NCI-H774 (cell line): ENCODE measurements at regions not wholly inside any gene's neighbourhood (a gene's known extent, or its start where the extent isn't known, plus 50 kb on each side); places are given as distances from the start of the nearest gene placed in this dataset.

Experiments
- DNase-seq: peaks from one replicate; lab custom pipeline; 2025; lab: John Stamatoyannopoulos, UW

DNA sequence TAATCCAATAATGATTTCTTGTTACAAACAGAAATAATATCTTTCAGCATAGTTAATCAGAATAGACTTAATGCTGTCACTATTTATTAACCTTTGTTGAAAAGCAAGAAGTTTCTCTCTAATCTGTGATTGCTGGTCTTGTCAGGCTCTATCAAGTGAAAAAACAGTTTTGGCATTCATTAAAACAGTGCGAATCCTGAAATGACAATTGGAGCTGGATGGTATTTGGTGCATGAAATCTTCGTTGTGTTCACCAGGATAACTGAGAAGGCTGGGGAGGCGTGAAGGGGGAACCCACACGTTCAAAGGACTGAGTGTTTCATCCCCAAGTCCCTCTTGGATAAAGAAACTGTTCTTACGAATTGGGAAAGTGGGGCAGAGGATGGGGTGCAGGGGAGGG is 190.2 kb upstream of the MYL2 start:
- DNase-seq = no peak

GRCh38 chr12:111108726-111109125 is 188.3 kb upstream of the MYL2 start:
- no peak for DNase-seq

DNA sequence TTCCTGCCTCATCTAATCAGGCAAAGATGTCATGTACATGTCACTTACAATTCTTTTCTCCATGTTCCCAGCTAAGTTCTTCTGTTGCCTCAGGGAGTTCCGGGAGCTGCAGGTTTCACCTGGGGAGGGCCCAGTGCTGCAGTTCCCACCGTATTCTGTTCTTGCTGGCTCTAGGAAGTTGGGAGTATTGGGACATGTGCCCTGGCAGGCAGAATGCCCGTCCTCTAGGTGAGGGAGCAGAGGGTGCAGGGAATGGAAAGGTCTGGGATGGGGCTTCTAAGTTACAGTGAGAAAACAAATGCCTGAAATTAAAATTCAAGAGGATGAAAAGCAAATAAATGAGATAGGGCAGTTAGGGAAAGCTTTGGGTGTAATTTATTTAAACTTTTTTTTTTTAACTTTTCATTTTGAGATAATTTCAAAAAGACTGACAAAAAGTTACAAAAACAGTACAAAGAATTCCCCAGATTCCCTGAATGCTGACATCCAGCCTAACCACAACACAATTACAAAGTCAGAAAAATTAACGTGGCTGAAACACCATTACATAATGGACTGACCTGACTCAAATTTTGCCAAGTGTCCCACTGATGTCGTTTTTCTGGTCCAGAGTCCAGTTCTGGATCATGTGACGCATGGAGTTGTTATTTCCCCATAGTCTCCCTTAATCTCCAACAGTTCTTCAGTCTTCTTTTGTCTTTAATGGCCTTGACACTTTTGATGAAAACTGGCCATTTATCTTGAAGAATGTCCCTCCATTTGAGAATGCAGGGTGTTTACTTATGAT is 187.2 kb upstream of the MYL2 start:
- no peak for DNase-seq

DNA sequence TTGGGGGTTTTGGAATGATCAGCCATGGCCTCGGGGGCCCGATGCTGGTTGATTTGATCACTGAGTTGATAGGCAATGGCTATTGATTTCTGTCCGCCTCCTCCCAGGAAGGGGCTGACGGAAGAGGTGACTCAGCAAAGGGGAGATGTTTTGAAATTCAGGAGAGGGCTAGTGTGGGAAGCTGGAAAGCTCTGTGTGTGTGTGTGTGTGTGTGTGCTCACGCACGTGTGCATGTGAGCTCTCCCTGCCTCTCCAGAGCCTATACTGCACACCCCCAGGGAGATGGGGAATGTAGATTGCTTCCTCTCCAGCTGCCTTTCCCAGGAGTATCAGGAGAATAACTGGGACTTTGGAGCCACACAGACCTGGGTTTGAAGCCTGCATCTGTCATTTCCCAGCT is 184.9 kb upstream of the MYL2 start:
- DNase-seq = no peak

DNA sequence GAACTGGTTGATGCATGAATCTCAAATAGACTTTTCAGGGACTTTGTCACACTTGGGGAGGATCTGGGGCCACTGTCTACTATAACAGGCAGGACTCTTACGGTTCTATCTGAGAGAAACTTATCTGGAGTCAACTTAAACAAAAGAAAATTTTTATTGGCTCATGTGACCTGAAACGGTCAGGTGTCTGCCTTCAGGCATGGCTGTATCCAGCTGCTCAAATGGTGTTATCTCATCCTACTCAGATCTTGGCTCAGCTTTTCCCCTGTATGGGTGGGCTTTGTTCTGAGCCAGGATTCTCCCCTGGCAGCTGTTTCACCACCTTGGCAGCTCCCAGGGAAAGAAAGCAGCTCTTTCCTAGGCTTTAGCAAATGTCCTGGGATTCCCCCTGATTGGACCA is 183.2 kb upstream of the MYL2 start:
- no peak for DNase-seq

DNA sequence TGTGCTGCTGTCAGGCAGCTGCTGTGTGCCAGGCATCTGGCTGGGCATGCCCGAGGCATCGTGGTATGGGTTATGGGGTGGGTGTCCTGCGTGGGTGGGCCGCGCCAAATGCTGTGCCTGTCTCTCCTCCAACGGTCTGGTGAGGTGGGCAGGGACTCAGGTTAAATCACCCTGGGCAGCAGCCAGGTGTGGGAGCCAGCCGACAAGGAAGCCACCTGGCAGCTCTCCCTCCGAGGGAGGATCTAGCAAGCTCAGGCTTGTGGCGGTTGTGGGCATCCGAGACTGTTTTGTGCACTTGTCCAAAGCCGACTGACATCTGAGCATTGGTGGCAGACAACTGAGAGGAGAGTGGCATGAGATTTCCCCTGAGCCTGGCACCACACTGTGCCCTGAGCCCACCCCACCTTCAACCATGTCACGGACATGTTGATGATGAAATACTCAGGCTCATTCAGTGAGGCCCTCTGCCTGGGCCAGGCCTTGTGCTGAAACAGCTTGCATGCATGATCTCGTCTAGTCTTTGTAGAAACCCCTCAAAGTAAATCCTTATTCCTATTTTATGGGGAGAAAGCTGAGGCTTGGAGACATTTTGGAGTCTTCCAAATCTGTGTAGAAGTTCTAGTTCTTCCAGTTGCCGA is 181.8 kb upstream of the MYL2 start:
- no peak for DNase-seq

- DNase-seq = no peak
Measured at GRCh38 chr12:111101003-111101402, 180.6 kb upstream of the MYL2 start.

DNA sequence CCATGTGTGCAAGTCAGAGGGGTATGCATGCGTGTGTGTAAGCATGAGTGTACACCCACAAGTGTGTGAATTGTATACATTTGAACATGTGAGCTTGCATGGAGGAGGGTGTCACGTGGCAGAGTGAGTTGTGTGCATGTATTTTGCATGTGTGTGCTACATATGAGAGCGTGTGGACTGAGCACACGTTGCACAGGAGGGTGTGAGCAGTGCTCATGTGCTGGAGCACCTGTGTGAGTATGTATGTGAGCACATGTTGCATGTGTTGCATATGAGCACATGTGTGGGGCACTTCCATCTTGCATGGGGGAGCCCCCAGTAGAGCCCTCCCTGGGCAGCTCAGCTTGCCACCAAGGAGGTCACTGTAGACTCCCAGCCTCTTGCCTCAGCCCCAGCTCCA is 180.2 kb upstream of the MYL2 start:
- no peak for DNase-seq

GRCh38 chr12:111100003-111100402 is 179.6 kb upstream of the MYL2 start:
- DNase-seq = no peak

- DNase-seq = no peak
Measured at GRCh38 chr12:111099186-111099585, 178.8 kb upstream of the MYL2 start.

- DNase-seq = no peak
Measured at GRCh38 chr12:111094157-111095010, 174.0 kb upstream of the MYL2 start.

DNA sequence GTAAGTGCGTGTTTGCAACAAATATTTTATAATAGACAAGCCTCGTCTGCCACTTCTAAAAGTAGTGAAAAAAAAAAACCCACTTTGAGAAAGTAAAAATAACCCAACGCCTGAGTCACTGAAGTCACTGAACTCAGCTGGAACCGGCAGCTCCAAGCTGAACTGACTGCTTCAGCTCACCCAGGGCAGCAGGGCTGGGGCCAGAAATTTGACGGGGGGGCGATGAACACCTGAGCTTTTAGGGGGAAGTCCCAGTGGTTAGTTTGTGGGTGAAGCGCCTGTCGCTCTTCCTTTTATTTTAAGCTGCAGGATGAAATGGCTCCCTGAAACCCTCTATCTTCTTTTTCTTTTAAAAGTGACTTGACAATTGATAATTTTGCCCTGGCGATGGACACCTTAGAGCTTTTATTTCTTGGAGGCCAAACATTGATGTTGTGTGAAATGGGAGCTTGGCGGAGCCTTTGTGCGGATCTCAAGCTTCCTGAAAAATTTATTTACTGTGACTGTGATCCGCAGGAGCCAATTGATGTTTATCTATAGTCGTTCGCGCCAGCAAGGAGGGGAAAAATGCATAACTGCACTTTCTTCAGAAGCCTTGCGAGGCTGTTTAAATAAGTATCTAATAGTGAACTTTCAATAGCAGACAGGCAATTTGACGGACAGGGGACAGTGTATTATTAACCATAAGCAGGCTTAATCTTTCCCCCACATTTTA is 173.2 kb upstream of the MYL2 start:
- no peak for DNase-seq

GRCh38 chr12:111091051-111091450 is 170.7 kb upstream of the MYL2 start:
- no peak for DNase-seq

DNA sequence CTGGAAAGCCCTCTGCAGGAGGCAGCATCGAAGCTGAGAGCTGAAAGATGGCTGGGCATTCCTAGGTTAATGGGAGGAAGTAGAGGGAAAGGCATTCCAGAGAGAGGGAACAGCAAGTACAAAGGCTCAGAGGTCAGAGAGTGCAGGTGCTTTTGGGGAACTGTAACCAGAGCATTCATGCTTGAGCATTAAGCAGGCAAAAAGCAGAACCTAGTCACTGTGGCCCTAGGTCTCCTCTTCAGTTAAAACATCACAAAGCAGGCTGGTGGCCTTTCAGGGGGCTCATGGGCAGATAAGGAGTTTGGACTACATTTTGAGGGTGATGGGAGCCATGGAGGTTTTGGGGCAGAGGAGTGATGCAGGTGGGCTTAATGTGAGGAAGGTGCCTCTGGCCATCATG is 169.2 kb upstream of the MYL2 start:
- no peak for DNase-seq

DNA sequence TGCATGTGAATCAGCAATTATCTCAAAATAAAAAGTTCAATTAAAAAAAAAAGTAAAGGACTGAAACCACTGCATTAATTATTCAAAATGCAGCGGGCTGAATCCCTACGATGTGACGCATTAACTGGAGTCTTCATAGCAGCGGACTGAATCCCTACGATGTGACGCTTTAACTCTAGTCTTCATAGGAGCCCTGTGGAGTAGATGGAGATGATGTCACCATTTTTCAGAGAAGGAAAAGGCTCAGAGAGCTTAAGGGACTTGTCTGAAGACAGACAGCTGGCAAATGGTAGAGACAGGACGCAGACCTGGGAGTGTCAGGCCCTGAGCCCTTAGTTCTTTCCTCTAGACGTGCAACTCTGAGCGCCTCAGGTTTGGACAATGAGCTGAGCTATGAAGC is 168.0 kb upstream of the MYL2 start:
- no peak for DNase-seq

- no peak for DNase-seq
Measured at GRCh38 chr12:111086947-111087700, 166.7 kb upstream of the MYL2 start.

- DNase-seq = no peak
Measured at GRCh38 chr12:111085096-111085495, 164.7 kb upstream of the MYL2 start.

- DNase-seq = no peak
Measured at GRCh38 chr12:111084605-111085004, 164.2 kb upstream of the MYL2 start.

DNA sequence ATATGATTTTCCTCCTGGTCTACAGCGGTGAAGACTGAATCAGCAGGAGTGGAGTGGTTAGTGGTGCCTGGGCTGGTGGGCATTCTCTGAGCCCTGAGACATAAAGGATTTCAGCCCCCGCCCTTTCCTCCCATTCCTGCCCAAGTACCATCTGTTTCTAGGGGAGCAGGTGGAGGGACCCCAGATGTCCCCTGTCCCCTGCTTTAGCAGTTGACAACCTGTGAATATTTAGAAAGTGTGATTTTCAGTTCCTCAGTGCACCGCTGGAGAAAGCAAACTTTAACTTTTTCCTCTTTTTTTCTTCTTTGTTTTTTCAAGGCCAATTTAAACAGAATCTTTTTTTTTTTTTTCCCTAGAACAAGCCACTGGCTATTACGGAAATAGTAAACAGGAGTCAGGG is 163.8 kb upstream of the MYL2 start:
- no peak for DNase-seq

DNA sequence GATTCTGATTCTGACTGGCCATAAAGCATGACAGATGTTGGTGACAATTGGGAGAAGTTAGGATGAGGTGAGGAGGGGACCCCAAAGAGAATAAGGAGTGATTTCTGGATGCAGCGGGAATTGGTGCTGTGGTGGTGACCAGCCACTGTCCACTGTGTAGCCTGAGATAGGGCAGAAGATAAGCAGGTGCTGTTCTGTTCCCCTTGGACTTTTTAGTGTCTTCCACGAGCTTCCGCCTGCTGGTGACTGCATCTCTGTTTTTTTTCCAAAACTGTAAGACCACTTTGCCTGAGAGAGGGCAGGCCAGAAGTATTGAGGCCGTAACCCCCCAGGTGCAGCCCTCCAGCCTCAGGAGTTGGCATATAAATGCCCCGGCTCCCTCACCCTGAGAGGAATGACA is 161.2 kb upstream of the MYL2 start:
- DNase-seq = no peak

- no peak for DNase-seq
Measured at GRCh38 chr12:111078731-111079130, 158.4 kb upstream of the MYL2 start.
